ENCODE measurements at regions not wholly inside any gene's neighbourhood (a gene's known extent, or its start where the extent isn't known, plus 50 kb on each side); places are given as distances from the start of the nearest gene placed in this dataset.

GRCh38 chr6:125693480-125693879, 56.0 kb upstream of the HEY2 start:
- POLR2A ChIA-PET (ENCODE audit: unreplicated experiment) = no interaction called here
- in situ Hi-C loops (cut with MboI; ENCODE audit: low sequenced_read_pairs) = no loop called here

More at GRCh38 chr6:125693480-125693879, 56.0 kb upstream of the HEY2 start:
- Histone ChIP-seq H3K23ac (ENCODE audit: low read depth, low read length) (no peak overlapping the region), H2BK5ac (ENCODE audit: low read depth, low read length, poor library complexity, severe bottlenecking) (no peak overlapping the region), H2BK20ac (ENCODE audit: low read depth, low read length) (no peak overlapping the region), H3K14ac (replicated peaks; ENCODE audit: low read depth, low read length) (no peak overlapping the region), H3K4ac (ENCODE audit: low read depth, low read length) (no peak overlapping the region), H4K20me1 (ENCODE audit: insufficient read depth, low read length) (no peaks in the 10 kb centered on the region), H4K8ac (ENCODE audit: low read depth in 2 of 2, low read length in 2 of 2) (no peak overlapping the region), H3K9me3 (ENCODE audit: control insufficient read depth, insufficient read depth, low read length) (no peaks in the 10 kb centered on the region), H3K4me1 (ENCODE audit: control insufficient read depth, insufficient read depth, low read length) (no peaks in the 10 kb centered on the region), H3K27me3 (ENCODE audit: control insufficient read depth, insufficient read depth, low read length) (no peaks in the 10 kb centered on the region), H3K56ac (ENCODE audit: extremely low read depth, insufficient read depth, low read length) (no peak overlapping the region), H3K36me3 (ENCODE audit: control insufficient read depth, insufficient read depth, low read length) (no peaks in the 10 kb centered on the region), H2BK15ac (ENCODE audit: low read depth, low read length) (no peak overlapping the region), H3K9me1 (ENCODE audit: insufficient read depth, low read length) (no peaks in the 10 kb centered on the region), H4K91ac (ENCODE audit: insufficient read depth, low read depth, low read length) (no peak overlapping the region), H4K5ac (ENCODE audit: low read depth, low read length) (no peak overlapping the region), H3K9ac (ENCODE audit: low read depth, low read length) (no peak overlapping the region), H3K79me1 (ENCODE audit: low read depth in 1 of 2, low read length in 2 of 2) (no peaks in the 10 kb centered on the region), H2AK9ac (replicated peaks; ENCODE audit: low read depth, low read length, poor library complexity) (no peak overlapping the region), H2AK5ac (ENCODE audit: low read depth, low read length) (no peak overlapping the region), H3K18ac (ENCODE audit: low read depth, low read length) (no peak overlapping the region), H2BK120ac (ENCODE audit: low read depth, low read length) (no peak overlapping the region), H3K27ac (ENCODE audit: insufficient read depth, low read length) (no peak overlapping the region), H3K4me3 (ENCODE audit: insufficient read depth, low read depth, low read length) (no peak overlapping the region), H3K4me2 (ENCODE audit: low read depth, low read length) (no peak overlapping the region), H2AFZ (replicated peaks; ENCODE audit: low read length, poor library complexity) (no peak overlapping the region)
- CTCF ChIA-PET = no interaction called here
- TF ChIP-seq FOS (IDR thresholded peaks at IDR 0.05; ENCODE audit: low read depth, low read length) (no peak), USF2 (IDR thresholded peaks at IDR 0.05; ENCODE audit: low read depth, low read length) (no peak), MAZ (IDR thresholded peaks at IDR 0.05; ENCODE audit: borderline replicate concordance, low read depth, low read length) (no peak), MXI1 (IDR thresholded peaks at IDR 0.05; ENCODE audit: borderline replicate concordance, low read depth, low read length) (no peak), RCOR1 (IDR thresholded peaks at IDR 0.05; ENCODE audit: insufficient replicate concordance, low read length) (no peak)
- DNase-seq (no peak), ATAC-seq (ENCODE audit: low read depth) (no peak)
- dilution Hi-C loops (cut with HindIII; ENCODE audit: low sequenced_read_pairs, unreplicated experiment) = no loop called here
- BruUV-seq (replicated peaks) = no TSS peak
- intact Hi-C loops (cut with micrococcal nuclease) = no loop called here
- WGBS, 2 experiments (ENCODE audit: extremely low coverage in 2 of 2, insufficient read length in 1 of 2) = no CpG with 5 or more reads among the region's 1 CpG
